GM23248 (cell line): ENCODE measurements at regions not wholly inside any gene's neighbourhood (a gene's known extent, or its start where the extent isn't known, plus 50 kb on each side); places are given as distances from the start of the nearest gene placed in this dataset.

Experiments
- EZH2 ChIP-seq: fragments of 200-600 bp; sonication (generic); IDR thresholded peaks from 2 replicates; pipeline ENCODE4 v1.6.1; 2018; ENCODE audit warnings: antibody characterized with exemption, mild to moderate bottlenecking; ENCODE audit not compliant: insufficient read depth, poor library complexity, severe bottlenecking
- EZH2phosphoT487 ChIP-seq: fragments of 200-600 bp; sonication (generic); IDR thresholded peaks from 2 replicates; pipeline ENCODE4 v1.6.1; 2018; ENCODE audit warnings: antibody characterized with exemption, moderate library complexity, mild to moderate bottlenecking, low read depth; ENCODE audit not compliant: insufficient read depth

DNA sequence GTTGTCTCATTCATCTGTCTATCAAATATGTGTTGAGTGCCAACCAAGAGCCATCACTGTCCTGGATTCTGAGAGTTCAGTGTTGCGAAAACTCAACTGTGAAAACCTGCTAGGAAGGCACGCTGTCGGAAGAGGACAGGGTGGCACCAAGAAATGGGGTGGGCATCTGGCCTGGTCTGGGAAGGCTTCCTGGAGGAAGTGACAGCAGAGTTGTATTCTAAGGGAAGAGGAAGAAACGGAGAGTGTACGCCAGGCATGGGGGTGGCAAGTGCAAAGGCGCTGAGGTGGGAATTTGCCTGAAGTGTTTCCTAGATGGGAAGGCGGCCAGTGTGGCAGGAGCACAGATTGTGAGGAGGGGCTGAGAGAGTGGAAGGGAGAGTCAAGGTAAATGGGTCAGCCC, 91.2 kb downstream of the ANKRD60 start:
- TF ChIP-seq EZH2, result no peak
- no peak for TF ChIP-seq EZH2phosphoT487
